ENCODE measurements at regions not wholly inside any gene's neighbourhood (a gene's known extent, or its start where the extent isn't known, plus 50 kb on each side); places are given as distances from the start of the nearest gene placed in this dataset.

DNA sequence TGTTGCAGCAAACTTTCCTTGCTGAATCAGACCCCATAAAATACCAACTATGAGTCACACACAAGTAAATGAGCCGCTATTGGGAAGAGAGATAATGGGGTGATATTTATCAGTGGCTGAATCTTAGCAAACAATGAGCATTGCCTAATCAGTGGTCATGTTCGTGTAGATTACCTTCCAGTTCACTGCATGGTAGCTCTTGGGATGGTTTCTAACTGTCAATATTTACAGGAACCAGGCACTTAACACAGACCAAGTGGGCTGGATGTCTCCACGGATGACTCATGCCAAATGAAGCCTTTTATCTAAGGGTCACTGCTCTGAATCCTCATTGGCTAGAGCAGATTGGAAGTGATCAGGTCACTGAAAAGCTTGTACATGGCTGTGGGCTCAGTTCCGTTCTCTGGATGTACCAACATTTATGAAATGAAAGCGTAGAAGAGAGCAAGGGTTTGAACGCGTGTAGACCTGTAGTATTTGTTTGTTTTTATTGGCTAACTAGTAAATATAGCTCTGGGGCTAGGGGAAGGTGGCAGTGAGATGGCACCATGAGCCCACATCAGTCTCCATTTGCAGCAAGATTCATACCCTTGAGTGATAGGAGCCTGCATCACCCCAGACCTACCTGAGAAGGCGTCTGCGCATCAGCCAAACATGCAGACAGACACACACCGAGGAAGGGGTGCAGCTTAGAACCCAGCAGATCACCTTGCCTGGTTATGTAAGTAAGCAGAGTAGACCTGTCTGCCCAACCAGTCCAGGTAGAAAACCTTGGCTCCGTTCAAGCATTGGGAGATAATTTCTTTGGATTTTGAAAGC lies 153.3 kb downstream of the TOMM20 start (continued):
- TF ChIP-seq ZNF3 (CRISPR knock-in tag; IDR thresholded peaks at IDR 0.05) (0 out of 2 replicates have a peak, but pooled peaks have one; percentile 47), ZNF333 (CRISPR knock-in tag; IDR thresholded peaks at IDR 0.05; ENCODE audit: borderline replicate concordance) (0 out of 2 replicates have a peak, but pooled peaks have one; percentile 71), ZNF329 (CRISPR knock-in tag; IDR thresholded peaks at IDR 0.05; ENCODE audit: low read depth) (no peak), ETV5 (CRISPR knock-in tag; IDR thresholded peaks at IDR 0.05; ENCODE audit: borderline replicate concordance) (peak; percentile 98), ETV6 (CRISPR knock-in tag; conservative IDR thresholded peaks at IDR 0.05) (peak; percentile 88; the same call in 1 of the 2 replicates), GFI1 (CRISPR knock-in tag; IDR thresholded peaks at IDR 0.05; ENCODE audit: borderline replicate concordance) (peak; percentile 93), KLF9 (CRISPR knock-in tag; IDR thresholded peaks at IDR 0.05; ENCODE audit: low read depth) (peak; percentile 47; the same call in 1 of the 2 replicates), ARNTL (CRISPR knock-in tag; IDR thresholded peaks at IDR 0.05) (peak; percentile 81; the same call in 1 of the 2 replicates), ZSCAN31 (CRISPR knock-in tag; IDR thresholded peaks at IDR 0.05; ENCODE audit: low read depth) (peak; percentile 68; the same call in 1 of the 2 replicates), CHD4 (IDR thresholded peaks at IDR 0.05; ENCODE audit: borderline replicate concordance, low read length) (no peak; the same call in 1 of the 2 replicates), ZNF614 (CRISPR knock-in tag; IDR thresholded peaks at IDR 0.05; ENCODE audit: borderline replicate concordance) (peak; percentile 52; the same call in 1 of the 2 replicates), HOXA3 (CRISPR knock-in tag; IDR thresholded peaks at IDR 0.05) (peak; percentile 87), KAT2B (IDR thresholded peaks at IDR 0.05; ENCODE audit: borderline replicate concordance, low read depth, low read length) (no peak)
- TF ChIP-seq, protein P1, sequence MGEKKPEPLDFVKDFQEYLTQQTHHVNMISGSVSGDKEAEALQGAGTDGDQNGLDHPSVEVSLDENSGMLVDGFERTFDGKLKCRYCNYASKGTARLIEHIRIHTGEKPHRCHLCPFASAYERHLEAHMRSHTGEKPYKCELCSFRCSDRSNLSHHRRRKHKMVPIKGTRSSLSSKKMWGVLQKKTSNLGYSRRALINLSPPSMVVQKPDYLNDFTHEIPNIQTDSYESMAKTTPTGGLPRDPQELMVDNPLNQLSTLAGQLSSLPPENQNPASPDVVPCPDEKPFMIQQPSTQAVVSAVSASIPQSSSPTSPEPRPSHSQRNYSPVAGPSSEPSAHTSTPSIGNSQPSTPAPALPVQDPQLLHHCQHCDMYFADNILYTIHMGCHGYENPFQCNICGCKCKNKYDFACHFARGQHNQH (CRISPR knock-in tag; IDR thresholded peaks at IDR 0.05) = peak; percentile 98
- TF ChIP-seq, protein P2, sequence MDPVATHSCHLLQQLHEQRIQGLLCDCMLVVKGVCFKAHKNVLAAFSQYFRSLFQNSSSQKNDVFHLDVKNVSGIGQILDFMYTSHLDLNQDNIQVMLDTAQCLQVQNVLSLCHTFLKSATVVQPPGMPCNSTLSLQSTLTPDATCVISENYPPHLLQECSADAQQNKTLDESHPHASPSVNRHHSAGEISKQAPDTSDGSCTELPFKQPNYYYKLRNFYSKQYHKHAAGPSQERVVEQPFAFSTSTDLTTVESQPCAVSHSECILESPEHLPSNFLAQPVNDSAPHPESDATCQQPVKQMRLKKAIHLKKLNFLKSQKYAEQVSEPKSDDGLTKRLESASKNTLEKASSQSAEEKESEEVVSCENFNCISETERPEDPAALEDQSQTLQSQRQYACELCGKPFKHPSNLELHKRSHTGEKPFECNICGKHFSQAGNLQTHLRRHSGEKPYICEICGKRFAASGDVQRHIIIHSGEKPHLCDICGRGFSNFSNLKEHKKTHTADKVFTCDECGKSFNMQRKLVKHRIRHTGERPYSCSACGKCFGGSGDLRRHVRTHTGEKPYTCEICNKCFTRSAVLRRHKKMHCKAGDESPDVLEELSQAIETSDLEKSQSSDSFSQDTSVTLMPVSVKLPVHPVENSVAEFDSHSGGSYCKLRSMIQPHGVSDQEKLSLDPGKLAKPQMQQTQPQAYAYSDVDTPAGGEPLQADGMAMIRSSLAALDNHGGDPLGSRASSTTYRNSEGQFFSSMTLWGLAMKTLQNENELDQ (CRISPR knock-in tag; IDR thresholded peaks at IDR 0.05; ENCODE audit: borderline replicate concordance) = no peak
- TF ChIP-seq, protein P3, sequence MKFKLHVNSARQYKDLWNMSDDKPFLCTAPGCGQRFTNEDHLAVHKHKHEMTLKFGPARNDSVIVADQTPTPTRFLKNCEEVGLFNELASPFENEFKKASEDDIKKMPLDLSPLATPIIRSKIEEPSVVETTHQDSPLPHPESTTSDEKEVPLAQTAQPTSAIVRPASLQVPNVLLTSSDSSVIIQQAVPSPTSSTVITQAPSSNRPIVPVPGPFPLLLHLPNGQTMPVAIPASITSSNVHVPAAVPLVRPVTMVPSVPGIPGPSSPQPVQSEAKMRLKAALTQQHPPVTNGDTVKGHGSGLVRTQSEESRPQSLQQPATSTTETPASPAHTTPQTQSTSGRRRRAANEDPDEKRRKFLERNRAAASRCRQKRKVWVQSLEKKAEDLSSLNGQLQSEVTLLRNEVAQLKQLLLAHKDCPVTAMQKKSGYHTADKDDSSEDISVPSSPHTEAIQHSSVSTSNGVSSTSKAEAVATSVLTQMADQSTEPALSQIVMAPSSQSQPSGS (CRISPR knock-in tag; IDR thresholded peaks at IDR 0.05) = peak; percentile 97
- TF ChIP-seq, protein P4, sequence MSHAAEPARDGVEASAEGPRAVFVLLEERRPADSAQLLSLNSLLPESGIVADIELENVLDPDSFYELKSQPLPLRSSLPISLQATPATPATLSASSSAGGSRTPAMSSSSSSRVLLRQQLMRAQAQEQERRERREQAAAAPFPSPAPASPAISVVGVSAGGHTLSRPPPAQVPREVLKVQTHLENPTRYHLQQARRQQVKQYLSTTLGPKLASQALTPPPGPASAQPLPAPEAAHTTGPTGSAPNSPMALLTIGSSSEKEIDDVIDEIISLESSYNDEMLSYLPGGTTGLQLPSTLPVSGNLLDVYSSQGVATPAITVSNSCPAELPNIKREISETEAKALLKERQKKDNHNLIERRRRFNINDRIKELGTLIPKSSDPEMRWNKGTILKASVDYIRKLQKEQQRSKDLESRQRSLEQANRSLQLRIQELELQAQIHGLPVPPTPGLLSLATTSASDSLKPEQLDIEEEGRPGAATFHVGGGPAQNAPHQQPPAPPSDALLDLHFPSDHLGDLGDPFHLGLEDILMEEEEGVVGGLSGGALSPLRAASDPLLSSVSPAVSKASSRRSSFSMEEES (CRISPR knock-in tag; IDR thresholded peaks at IDR 0.05) = peak; percentile 97
- TF ChIP-seq, protein P5, sequence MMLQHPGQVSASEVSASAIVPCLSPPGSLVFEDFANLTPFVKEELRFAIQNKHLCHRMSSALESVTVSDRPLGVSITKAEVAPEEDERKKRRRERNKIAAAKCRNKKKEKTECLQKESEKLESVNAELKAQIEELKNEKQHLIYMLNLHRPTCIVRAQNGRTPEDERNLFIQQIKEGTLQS (CRISPR knock-in tag; IDR thresholded peaks at IDR 0.05) = peak; percentile 99
- TF ChIP-seq, protein P6, sequence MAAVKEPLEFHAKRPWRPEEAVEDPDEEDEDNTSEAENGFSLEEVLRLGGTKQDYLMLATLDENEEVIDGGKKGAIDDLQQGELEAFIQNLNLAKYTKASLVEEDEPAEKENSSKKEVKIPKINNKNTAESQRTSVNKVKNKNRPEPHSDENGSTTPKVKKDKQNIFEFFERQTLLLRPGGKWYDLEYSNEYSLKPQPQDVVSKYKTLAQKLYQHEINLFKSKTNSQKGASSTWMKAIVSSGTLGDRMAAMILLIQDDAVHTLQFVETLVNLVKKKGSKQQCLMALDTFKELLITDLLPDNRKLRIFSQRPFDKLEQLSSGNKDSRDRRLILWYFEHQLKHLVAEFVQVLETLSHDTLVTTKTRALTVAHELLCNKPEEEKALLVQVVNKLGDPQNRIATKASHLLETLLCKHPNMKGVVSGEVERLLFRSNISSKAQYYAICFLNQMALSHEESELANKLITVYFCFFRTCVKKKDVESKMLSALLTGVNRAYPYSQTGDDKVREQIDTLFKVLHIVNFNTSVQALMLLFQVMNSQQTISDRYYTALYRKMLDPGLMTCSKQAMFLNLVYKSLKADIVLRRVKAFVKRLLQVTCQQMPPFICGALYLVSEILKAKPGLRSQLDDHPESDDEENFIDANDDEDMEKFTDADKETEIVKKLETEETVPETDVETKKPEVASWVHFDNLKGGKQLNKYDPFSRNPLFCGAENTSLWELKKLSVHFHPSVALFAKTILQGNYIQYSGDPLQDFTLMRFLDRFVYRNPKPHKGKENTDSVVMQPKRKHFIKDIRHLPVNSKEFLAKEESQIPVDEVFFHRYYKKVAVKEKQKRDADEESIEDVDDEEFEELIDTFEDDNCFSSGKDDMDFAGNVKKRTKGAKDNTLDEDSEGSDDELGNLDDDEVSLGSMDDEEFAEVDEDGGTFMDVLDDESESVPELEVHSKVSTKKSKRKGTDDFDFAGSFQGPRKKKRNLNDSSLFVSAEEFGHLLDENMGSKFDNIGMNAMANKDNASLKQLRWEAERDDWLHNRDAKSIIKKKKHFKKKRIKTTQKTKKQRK (IDR thresholded peaks at IDR 0.05; ENCODE audit: low read length) = no peak
